DOHH2 (cell line): ENCODE measurements at regions not wholly inside any gene's neighbourhood (a gene's known extent, or its start where the extent isn't known, plus 50 kb on each side); places are given as distances from the start of the nearest gene placed in this dataset.
"Not testable (repeated sequence)": the region's sequence is repeated elsewhere in the genome, so short reads cannot be mapped to it uniquely, and the experiment has no call there.

Experiments
- H3F3A ChIP-seq: fragments of 200-600 bp; sonication (generic), shearing (Covaris generic); 2 replicates; pipeline ENCODE4 v1.6.0; 2016; ENCODE audit warnings: antibody characterized with exemption, mild to moderate bottlenecking; ENCODE audit not compliant: control insufficient read depth, insufficient read depth
- H3K27ac ChIP-seq: fragments of 200-600 bp; sonication (generic); 2 replicates; pipeline ENCODE4 v1.5.1; 2014; ENCODE audit warnings: low read depth, mild to moderate bottlenecking, low read length, moderate library complexity
- H3K27me3 ChIP-seq: fragments of 200-600 bp; sonication (generic); 2 replicates; pipeline ENCODE4 v1.6.1; 2014; ENCODE audit warnings: mild to moderate bottlenecking, low read length, mixed read lengths; ENCODE audit not compliant: control insufficient read depth
- H3K36me3 ChIP-seq: fragments of 200-600 bp; sonication (generic); 2 replicates; pipeline ENCODE4 v1.6.1; 2014; ENCODE audit warnings: mild to moderate bottlenecking, low read length, moderate library complexity, mixed read lengths; ENCODE audit not compliant: control insufficient read depth
- H3K4me1 ChIP-seq: fragments of 200-600 bp; sonication (generic); 2 replicates; pipeline ENCODE4 v1.6.1; 2014; ENCODE audit warnings: mild to moderate bottlenecking, low read length, mixed read lengths; ENCODE audit not compliant: control insufficient read depth
- H3K4me2 ChIP-seq: fragments of 200-600 bp; sonication (generic); 2 replicates; pipeline ENCODE4 v1.6.0; 2014; ENCODE audit warnings: mild to moderate bottlenecking, low read length, moderate library complexity
- H3K4me3 ChIP-seq: fragments of 200-600 bp; sonication (generic); 2 replicates; pipeline ENCODE4 v1.5.1; 2014; ENCODE audit warnings: mild to moderate bottlenecking, low read length, mixed read lengths
- H3K79me2 ChIP-seq: fragments of 200-600 bp; sonication (generic); 2 replicates; pipeline ENCODE4 v1.6.1; 2014; ENCODE audit warnings: mild to moderate bottlenecking, low read length, mixed read lengths; ENCODE audit not compliant: control insufficient read depth
- H3K9me2 ChIP-seq: fragments of 200-600 bp; sonication (generic); replicated peaks from 2 replicates; pipeline ENCODE4 v1.6.1; 2014; ENCODE audit warnings: mild to moderate bottlenecking, low read length, mixed read lengths; ENCODE audit not compliant: control insufficient read depth
- H3K9me3 ChIP-seq: fragments of 200-600 bp; sonication (generic); 2 replicates; pipeline ENCODE4 v1.6.1; 2014; ENCODE audit warnings: antibody characterized with exemption, low read length, mixed read lengths; ENCODE audit not compliant: control insufficient read depth, insufficient read depth
- H4K20me1 ChIP-seq: fragments of 200-600 bp; sonication (generic); 2 replicates; pipeline ENCODE4 v1.6.0; 2014; ENCODE audit warnings: low read depth, mild to moderate bottlenecking, antibody characterized with exemption, low read length, moderate library complexity; ENCODE audit not compliant: control insufficient read depth, insufficient read depth
- CTCF ChIP-seq: fragments of 200-600 bp; sonication (generic); IDR thresholded peaks from one replicate; pipeline ENCODE4 v1.5.1; 2014; ENCODE audit warnings: antibody characterized with exemption, mild to moderate bottlenecking, low read depth, low read length; ENCODE audit not compliant: poor library complexity, severe bottlenecking
- EZH2phosphoT487 ChIP-seq: fragments of 200-600 bp; sonication (generic); IDR thresholded peaks from 2 replicates; pipeline ENCODE4 v1.6.1; 2017; ENCODE audit warnings: borderline replicate concordance, mild to moderate bottlenecking, antibody characterized with exemption, low read length, moderate library complexity, mixed read lengths

GRCh38 chr4:23962462-23962861 is 72.6 kb upstream of the PPARGC1A start:
- TF ChIP-seq CTCF, result no peak
- TF ChIP-seq EZH2phosphoT487, result no peak
- no peak overlapping the region for H3K27ac ChIP-seq
- no peaks in the 10 kb centered on the region for H4K20me1 ChIP-seq
- no peaks in the 10 kb centered on the region for H3F3A ChIP-seq
- H3K4me3 ChIP-seq, result no peak overlapping the region
- H3K27me3 ChIP-seq, result no peaks in the 10 kb centered on the region
- no peaks in the 10 kb centered on the region for H3K4me1 ChIP-seq
- H3K9me3 ChIP-seq, result no peaks in the 10 kb centered on the region
- H3K79me2 ChIP-seq, result no peaks in the 10 kb centered on the region
- H3K9me2 ChIP-seq, result no peaks in the 10 kb centered on the region; the same call in 1 of the 2 replicates
- no peaks in the 10 kb centered on the region for H3K36me3 ChIP-seq
- no peak overlapping the region for H3K4me2 ChIP-seq

- not testable (repeated sequence) for H3K79me2 ChIP-seq, H3K27me3 ChIP-seq
Measured at GRCh38 chr4:23961395-23961794, 71.5 kb upstream of the PPARGC1A start.

GRCh38 chr4:23959396-23960148 is 69.7 kb upstream of the PPARGC1A start:
- H3K4me3 ChIP-seq, result no peak overlapping the region
- no peaks in the 10 kb centered on the region; the same call in 1 of the 2 replicates for H3K9me2 ChIP-seq
- H3K4me2 ChIP-seq, result no peak overlapping the region
- H3K36me3 ChIP-seq, result no peaks in the 10 kb centered on the region
- no peaks in the 10 kb centered on the region for H3K79me2 ChIP-seq
- H3F3A ChIP-seq, result no peaks in the 10 kb centered on the region
- H3K27me3 ChIP-seq, result no peaks in the 10 kb centered on the region
- no peak for TF ChIP-seq CTCF
- TF ChIP-seq EZH2phosphoT487, result no peak
- no peaks in the 10 kb centered on the region for H4K20me1 ChIP-seq
- no peaks in the 10 kb centered on the region for H3K9me3 ChIP-seq
- H3K4me1 ChIP-seq, result no peaks in the 10 kb centered on the region
- no peak overlapping the region for H3K27ac ChIP-seq

More at GRCh38 chr4:23961395-23961794, 71.5 kb upstream of the PPARGC1A start:
- not testable (repeated sequence) for H3F3A ChIP-seq, H3K4me2 ChIP-seq, H3K27ac ChIP-seq, H3K9me2 ChIP-seq, H3K4me1 ChIP-seq, H4K20me1 ChIP-seq, H3K9me3 ChIP-seq, H3K36me3 ChIP-seq, H3K4me3 ChIP-seq

- H3K4me1 ChIP-seq, result no peaks in the 10 kb centered on the region
- H3K27me3 ChIP-seq, result no peaks in the 10 kb centered on the region
- H3F3A ChIP-seq, result no peaks in the 10 kb centered on the region
- no peaks in the 10 kb centered on the region for H3K36me3 ChIP-seq
- TF ChIP-seq CTCF (no peak), EZH2phosphoT487 (no peak)
- H3K9me2 ChIP-seq, result no peaks in the 10 kb centered on the region; the same call in 1 of the 2 replicates
- H3K4me2 ChIP-seq, result no peak overlapping the region
- no peak overlapping the region for H3K4me3 ChIP-seq
- no peaks in the 10 kb centered on the region for H3K9me3 ChIP-seq
- H3K79me2 ChIP-seq, result no peaks in the 10 kb centered on the region
- no peak overlapping the region for H3K27ac ChIP-seq
- no peaks in the 10 kb centered on the region for H4K20me1 ChIP-seq
Measured at GRCh38 chr4:23958749-23959148, 68.9 kb upstream of the PPARGC1A start.
